Stimulated activated CD4-positive, alpha-beta T cell treated with anti-CD3 and anti-CD28 coated beads, Interleukin-1b, Interleukin-23, amount 100 ng/mL, for 48 hours (primary cell): ENCODE measurements at regions not wholly inside any gene's neighbourhood (a gene's known extent, or its start where the extent isn't known, plus 50 kb on each side); places are given as distances from the start of the nearest gene placed in this dataset.
A peak's percentile ranks its signal among the peaks of the same experiment; 100 is the strongest.

Experiments
- DNase-seq: peaks from one replicate; pipeline ENCODE4 v3.0.0-alpha.2; 2020

- no peak for DNase-seq
Observed at GRCh38 chr6:45739058-45739457, 276.6 kb downstream of the CLIC5 start.

DNA sequence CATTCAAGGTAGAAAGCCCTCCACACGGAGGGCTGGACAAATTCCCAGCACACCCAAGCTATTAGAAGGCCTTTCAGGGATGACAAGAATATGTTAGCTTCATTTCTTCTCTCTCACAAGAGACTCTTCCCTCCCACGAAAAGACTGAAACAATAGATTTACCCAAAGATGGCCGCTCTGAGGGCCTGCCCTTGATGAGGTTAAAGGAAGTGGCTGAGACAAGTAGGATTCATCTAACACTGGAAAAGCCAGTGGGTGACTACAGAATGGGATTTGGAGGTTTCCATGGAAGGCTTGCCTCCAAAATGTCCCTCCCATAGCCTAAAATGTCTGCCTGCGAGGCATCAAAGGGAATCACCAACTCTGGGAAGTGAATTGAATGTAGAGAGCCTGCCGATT is 277.6 kb downstream of the CLIC5 start:
- DNase-seq = no peak

GRCh38 chr6:45737331-45738056 is 278.2 kb downstream of the CLIC5 start:
- DNase-seq = no peak

DNA sequence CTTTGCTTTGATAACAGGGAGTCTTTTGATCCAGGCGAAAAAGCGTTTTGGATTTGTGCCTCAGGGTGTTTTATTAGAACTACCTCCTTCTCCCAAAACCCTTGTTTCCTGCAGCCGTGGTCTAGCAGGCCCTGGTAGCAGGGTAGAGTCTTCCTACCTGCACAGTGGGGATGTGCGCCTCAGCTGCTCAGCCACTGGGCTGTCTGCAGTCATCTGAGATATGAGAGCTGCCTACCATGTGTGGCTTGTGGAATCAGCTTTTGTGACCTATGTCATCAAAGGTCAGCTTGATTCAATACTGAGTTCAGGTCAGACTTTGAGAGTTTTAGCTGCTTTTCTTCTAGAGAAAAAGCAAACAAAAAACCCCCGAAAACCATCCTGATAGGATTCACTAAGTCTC is 279.5 kb downstream of the CLIC5 start:
- DNase-seq = no peak

- no peak for DNase-seq
Observed at GRCh38 chr6:45732731-45733130, 282.9 kb downstream of the CLIC5 start.

- no peak for DNase-seq
Observed at GRCh38 chr6:45730232-45730631, 285.4 kb downstream of the CLIC5 start.

DNA sequence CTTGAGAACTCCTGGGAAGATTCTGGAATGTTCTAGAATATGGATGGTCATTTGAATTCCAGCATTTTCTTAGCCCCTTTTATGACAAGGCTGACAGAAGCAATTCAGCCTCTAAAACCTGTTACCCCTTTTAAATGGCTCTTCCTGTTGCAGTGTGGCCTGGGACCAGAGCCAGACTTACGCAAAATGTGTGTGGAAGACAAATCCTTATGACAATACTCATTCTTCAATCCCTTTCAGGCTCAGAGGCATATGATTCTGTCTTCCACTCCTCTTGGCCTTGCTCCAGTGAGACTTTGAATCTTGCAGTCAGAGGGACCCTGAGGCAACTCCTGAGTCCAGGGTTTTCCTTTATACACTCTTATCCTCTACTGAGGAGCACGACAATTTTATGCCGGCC is 287.0 kb downstream of the CLIC5 start:
- DNase-seq = no peak

DNA sequence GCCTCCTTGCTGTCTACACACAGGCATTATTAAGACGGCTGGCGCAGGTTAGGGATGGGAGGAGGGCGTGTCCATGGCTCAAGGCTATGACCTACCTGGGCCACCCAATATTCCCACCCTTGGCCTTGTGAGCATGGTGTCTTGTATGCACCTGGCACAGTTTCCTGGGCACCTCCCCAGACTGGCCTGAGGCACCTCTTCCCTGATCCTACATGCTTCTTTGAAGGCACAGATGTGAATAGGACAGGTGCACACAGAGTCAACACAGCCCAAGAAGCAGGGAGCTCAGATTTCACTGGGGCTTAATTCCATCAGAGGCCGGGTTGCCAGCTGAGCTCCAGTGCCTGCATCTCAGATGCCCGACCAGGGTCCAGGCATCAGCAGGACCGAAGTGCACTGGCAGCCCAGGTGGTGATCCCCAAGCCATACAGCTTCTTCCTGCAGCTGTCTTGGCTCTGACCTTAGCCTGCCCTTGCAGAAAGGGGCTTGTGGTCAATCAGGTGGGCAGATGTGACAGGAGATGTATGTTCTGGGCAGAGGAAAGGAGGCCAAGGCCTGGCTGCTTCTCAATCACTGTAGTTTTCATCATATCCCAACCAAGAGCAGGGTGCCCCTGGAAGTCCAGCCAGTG is 287.7 kb downstream of the CLIC5 start:
- DNase-seq = no peak

DNA sequence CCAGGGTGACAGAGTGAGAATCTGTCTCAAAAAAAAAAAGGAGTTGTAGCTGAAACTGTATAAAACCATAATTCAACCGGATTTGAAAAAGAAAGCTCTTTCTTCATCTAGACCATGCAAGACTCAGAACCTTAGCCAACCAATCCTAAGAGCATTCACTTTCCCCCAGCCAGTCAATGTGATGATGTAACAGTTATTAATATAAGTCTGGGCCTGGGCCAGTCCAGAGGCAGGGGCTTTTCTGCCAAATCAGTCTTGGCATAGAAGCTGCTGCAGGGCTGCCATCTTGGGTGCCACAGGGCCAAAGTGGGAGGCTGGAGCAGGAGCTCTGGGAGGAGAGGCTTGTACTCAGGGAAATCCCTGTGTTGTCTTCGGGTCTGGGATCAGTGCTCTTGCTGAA is 288.4 kb downstream of the CLIC5 start:
- no peak for DNase-seq

GRCh38 chr6:45726444-45726843 is 289.2 kb downstream of the CLIC5 start:
- no peak for DNase-seq

- DNase-seq = no peak
Observed at GRCh38 chr6:45724511-45724910, 291.1 kb downstream of the CLIC5 start.

DNA sequence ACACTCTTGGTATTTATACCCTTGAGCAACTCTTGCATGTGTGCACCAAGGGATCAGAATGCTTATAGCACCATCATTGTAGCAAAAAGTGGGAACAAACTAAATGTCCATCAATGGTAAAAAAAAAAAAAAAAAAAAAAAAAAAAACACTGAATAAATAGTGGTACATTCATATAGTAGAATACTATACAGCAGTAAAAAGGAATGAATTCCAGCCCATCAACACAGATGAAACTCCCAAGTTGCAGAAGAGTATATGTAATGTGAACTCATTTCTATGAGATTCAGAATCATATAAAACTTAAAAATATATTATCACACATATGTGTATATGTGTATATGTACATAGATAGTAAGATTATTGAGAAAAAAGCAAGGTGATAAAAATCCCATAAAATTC is 291.6 kb downstream of the CLIC5 start:
- no peak for DNase-seq

DNA sequence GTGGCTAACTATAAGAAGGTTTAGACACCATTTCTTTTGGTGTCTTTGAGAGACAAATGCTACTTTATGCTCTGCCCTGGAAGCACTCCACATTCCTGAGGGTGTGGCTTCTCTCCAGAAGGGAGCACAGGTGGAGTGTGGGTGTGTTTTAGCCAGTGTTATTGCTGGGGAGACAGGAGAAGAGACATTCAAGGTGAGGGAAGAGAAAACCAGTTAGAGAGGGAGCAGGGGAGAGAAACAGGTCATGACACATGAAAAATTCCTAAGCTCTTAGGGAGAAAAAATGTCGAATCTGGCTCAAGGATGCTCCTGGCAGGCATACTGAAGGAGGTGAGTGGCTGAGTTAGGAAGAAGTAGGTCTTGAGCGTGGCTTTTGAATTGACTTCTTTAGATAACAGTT is 292.8 kb downstream of the CLIC5 start:
- DNase-seq = no peak

- no peak for DNase-seq
Observed at GRCh38 chr6:45721665-45722064, 294.0 kb downstream of the CLIC5 start.

DNA sequence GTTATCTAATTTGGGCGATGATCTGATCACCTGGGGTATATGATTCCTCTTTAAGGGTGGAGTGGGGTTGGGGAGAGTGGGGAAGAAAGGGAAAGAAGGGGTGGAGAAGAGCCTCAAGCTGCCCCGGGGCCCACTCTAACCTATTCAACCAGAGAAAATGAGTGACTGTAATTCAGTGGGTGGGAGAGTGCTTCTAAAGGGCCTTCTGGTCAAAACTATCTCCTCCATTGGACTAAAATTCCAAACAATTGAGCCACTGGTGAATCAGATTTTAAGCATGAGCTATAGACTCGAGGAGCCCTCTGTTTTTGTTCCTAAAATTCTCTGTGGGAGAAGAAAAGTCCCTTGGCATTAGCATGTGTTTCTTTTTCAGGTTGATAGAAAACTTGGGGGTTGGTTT is 296.8 kb downstream of the CLIC5 start:
- no peak for DNase-seq

GRCh38 chr6:45718131-45718530 is 297.5 kb downstream of the CLIC5 start:
- DNase-seq = no peak

DNA sequence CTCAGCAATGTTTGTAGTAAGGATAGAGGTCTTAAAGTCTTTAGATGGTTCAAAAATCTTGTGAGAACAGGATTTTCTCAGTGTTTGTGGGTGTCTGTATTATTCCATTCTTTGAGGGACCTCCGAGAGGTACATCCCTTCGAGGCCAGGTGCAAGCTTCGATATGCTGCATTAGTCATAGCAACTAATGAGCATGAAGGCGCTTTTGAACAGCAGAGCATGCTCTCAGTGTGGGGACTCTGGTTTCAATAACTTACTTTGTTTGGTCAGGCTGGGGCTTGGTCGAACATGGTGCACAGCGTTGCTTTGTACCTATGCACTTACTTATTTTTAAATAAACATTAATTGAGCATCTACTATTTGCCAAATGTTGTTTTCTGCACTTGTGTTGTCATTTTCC is 297.9 kb downstream of the CLIC5 start:
- DNase-seq = no peak

- no peak for DNase-seq
Observed at GRCh38 chr6:45717027-45717426, 298.6 kb downstream of the CLIC5 start.

DNA sequence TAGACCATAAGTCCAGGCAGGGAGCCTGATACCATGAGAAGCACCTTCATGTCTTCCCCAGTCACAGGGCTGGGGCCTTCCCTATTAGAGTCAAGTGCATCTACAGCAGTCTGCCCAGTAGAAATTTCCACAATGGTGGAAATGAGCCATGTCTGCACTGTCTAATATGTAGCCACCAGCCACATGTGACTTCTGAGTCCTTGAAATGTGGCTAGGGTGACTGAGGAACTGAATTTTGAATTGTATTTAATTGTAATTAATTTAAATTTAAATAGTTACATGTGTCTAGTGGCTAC is 300.2 kb downstream of the CLIC5 start:
- no peak for DNase-seq

GRCh38 chr6:45714741-45715507 is 300.7 kb downstream of the CLIC5 start:
- DNase-seq = peak; percentile 32

GRCh38 chr6:45714006-45714730 is 301.5 kb downstream of the CLIC5 start:
- peak; percentile 32 for DNase-seq
